ENCODE measurements at regions not wholly inside any gene's neighbourhood (a gene's known extent, or its start where the extent isn't known, plus 50 kb on each side); places are given as distances from the start of the nearest gene placed in this dataset.
A peak's percentile ranks its signal among the peaks of the same experiment; 100 is the strongest.

- H3K4me3 ChIP-seq (ENCODE audit: low read length in 3 of 3): no peak overlapping the region
- no peaks in the 10 kb centered on the region for H3K36me3 ChIP-seq (ENCODE audit: control insufficient read depth in 2 of 3, insufficient read depth in 3 of 3, low read length in 3 of 3)
- H3K4me1 ChIP-seq (ENCODE audit: control insufficient read depth in 2 of 3, insufficient read depth in 2 of 3, low read depth in 1 of 3, low read length in 3 of 3): no peaks in the 10 kb centered on the region
- H3K27me3 ChIP-seq (ENCODE audit: control insufficient read depth, insufficient read depth, low read length): no peaks in the 10 kb centered on the region
- H3K9me3 ChIP-seq (ENCODE audit: control insufficient read depth in 2 of 3, insufficient read depth in 1 of 3, low read length in 3 of 3): no peaks in the 10 kb centered on the region
- FAIRE-seq (peak; percentile 82), DNase-seq (peak in 1 of 5 donors; percentile 25)
- intact Hi-C loops (cut with DNase I): no loop called here
- no peak overlapping the region for H3K9ac ChIP-seq (ENCODE audit: low read length in 3 of 3)
- TF ChIP-seq CTCF (IDR thresholded peaks at IDR 0.05; ENCODE audit: borderline replicate concordance, extremely low read depth, insufficient read depth): peak; percentile 29
- H3K27ac ChIP-seq (ENCODE audit: low read depth in 2 of 2, low read length in 2 of 2): no peak overlapping the region
Observed at GRCh38 chr7:12490107-12490688, 80.3 kb upstream of the SCIN start.

GRCh38 chr7:12490940-12491339 is 79.6 kb upstream of the SCIN start:
- no peaks in the 10 kb centered on the region for H3K36me3 ChIP-seq (ENCODE audit: control insufficient read depth in 2 of 3, insufficient read depth in 3 of 3, low read length in 3 of 3)
- no peak overlapping the region for H3K4me3 ChIP-seq (ENCODE audit: low read length in 3 of 3)
- DNase-seq (no peak), FAIRE-seq (no peak)
- no peaks in the 10 kb centered on the region for H3K4me1 ChIP-seq (ENCODE audit: control insufficient read depth in 2 of 3, insufficient read depth in 2 of 3, low read depth in 1 of 3, low read length in 3 of 3)
- TF ChIP-seq CTCF (IDR thresholded peaks at IDR 0.05; ENCODE audit: borderline replicate concordance, extremely low read depth, insufficient read depth): no peak
- no peaks in the 10 kb centered on the region for H3K27me3 ChIP-seq (ENCODE audit: control insufficient read depth, insufficient read depth, low read length)
- intact Hi-C loops (cut with DNase I): no loop called here
- H3K9me3 ChIP-seq (ENCODE audit: control insufficient read depth in 2 of 3, insufficient read depth in 1 of 3, low read length in 3 of 3): no peaks in the 10 kb centered on the region
- no peak overlapping the region for H3K27ac ChIP-seq (ENCODE audit: low read depth in 2 of 2, low read length in 2 of 2)
- no peak overlapping the region for H3K9ac ChIP-seq (ENCODE audit: low read length in 3 of 3)

- Histone ChIP-seq H3K4me3 (ENCODE audit: low read length in 3 of 3) (no peak overlapping the region), H3K9ac (ENCODE audit: low read length in 3 of 3) (no peak overlapping the region), H3K9me3 (ENCODE audit: control insufficient read depth in 2 of 3, insufficient read depth in 1 of 3, low read length in 3 of 3) (no peaks in the 10 kb centered on the region), H3K27ac (ENCODE audit: low read depth in 2 of 2, low read length in 2 of 2) (no peak overlapping the region), H3K27me3 (ENCODE audit: control insufficient read depth, insufficient read depth, low read length) (no peaks in the 10 kb centered on the region), H3K4me1 (ENCODE audit: control insufficient read depth in 2 of 3, insufficient read depth in 2 of 3, low read depth in 1 of 3, low read length in 3 of 3) (no peaks in the 10 kb centered on the region), H3K36me3 (ENCODE audit: control insufficient read depth in 2 of 3, insufficient read depth in 3 of 3, low read length in 3 of 3) (no peaks in the 10 kb centered on the region)
- DNase-seq (no peak), FAIRE-seq (no peak)
- intact Hi-C loops (cut with DNase I): no loop called here
- no peak for TF ChIP-seq CTCF (IDR thresholded peaks at IDR 0.05; ENCODE audit: borderline replicate concordance, extremely low read depth, insufficient read depth)
Observed at GRCh38 chr7:12491526-12491925, 79.0 kb upstream of the SCIN start.

GRCh38 chr7:12493407-12493806 is 77.1 kb upstream of the SCIN start:
- Histone ChIP-seq H3K9me3 (ENCODE audit: control insufficient read depth in 2 of 3, insufficient read depth in 1 of 3, low read length in 3 of 3) (no peaks in the 10 kb centered on the region), H3K27ac (ENCODE audit: low read depth in 2 of 2, low read length in 2 of 2) (no peak overlapping the region), H3K4me1 (ENCODE audit: control insufficient read depth in 2 of 3, insufficient read depth in 2 of 3, low read depth in 1 of 3, low read length in 3 of 3) (no peaks in the 10 kb centered on the region), H3K27me3 (ENCODE audit: control insufficient read depth, insufficient read depth, low read length) (no peaks in the 10 kb centered on the region), H3K9ac (ENCODE audit: low read length in 3 of 3) (no peak overlapping the region), H3K36me3 (ENCODE audit: control insufficient read depth in 2 of 3, insufficient read depth in 3 of 3, low read length in 3 of 3) (no peaks in the 10 kb centered on the region), H3K4me3 (ENCODE audit: low read length in 3 of 3) (no peak overlapping the region)
- FAIRE-seq: no peak
- DNase-seq: no peak
- intact Hi-C loops (cut with DNase I): no loop called here
- TF ChIP-seq CTCF (IDR thresholded peaks at IDR 0.05; ENCODE audit: borderline replicate concordance, extremely low read depth, insufficient read depth): no peak

Data from kidney (tissue), 13 donors.